Stimulated activated CD8-positive, alpha-beta memory T cell treated with anti-CD3 and anti-CD28 coated beads, Interleukin-12 subunit alpha, Interleukin-12 subunit beta, amount 100 ng/mL, for 4 hours (primary cell): ENCODE measurements at regions not wholly inside any gene's neighbourhood (a gene's known extent, or its start where the extent isn't known, plus 50 kb on each side); places are given as distances from the start of the nearest gene placed in this dataset.
"Not testable (repeated sequence)": the region's sequence is repeated elsewhere in the genome, so short reads cannot be mapped to it uniquely, and the experiment has no call there.

Experiments used
- DNase-seq: peaks from one replicate; pipeline ENCODE4 v3.0.0-alpha.2; 2020; ENCODE audit warnings: low read depth

- DNase-seq = no peak
Measured at GRCh38 chr5:99589424-99589823, 660.6 kb upstream of the CHD1 start.

- no peak for DNase-seq
Measured at GRCh38 chr5:99587983-99588382, 659.2 kb upstream of the CHD1 start.

GRCh38 chr5:99586878-99587277 lies 658.1 kb upstream of the CHD1 start:
- no peak for DNase-seq

- DNase-seq = not testable (repeated sequence)
Measured at GRCh38 chr5:99581204-99581603, 652.4 kb upstream of the CHD1 start.

GRCh38 chr5:99562937-99563627 lies 634.3 kb upstream of the CHD1 start:
- not testable (repeated sequence) for DNase-seq

GRCh38 chr5:99553211-99553810 lies 624.5 kb upstream of the CHD1 start:
- no peak for DNase-seq

- DNase-seq = no peak
Measured at GRCh38 chr5:99544356-99544755, 615.5 kb upstream of the CHD1 start.

GRCh38 chr5:99543841-99544240 lies 615.0 kb upstream of the CHD1 start:
- DNase-seq = no peak

- not testable (repeated sequence) for DNase-seq
Measured at GRCh38 chr5:99534241-99534640, 605.4 kb upstream of the CHD1 start.

GRCh38 chr5:99521666-99522065 lies 592.9 kb upstream of the CHD1 start:
- DNase-seq = not testable (repeated sequence)

- DNase-seq = not testable (repeated sequence)
Measured at GRCh38 chr5:99515864-99516490, 587.2 kb upstream of the CHD1 start.

- not testable (repeated sequence) for DNase-seq
Measured at GRCh38 chr5:99510237-99510866, 581.5 kb upstream of the CHD1 start.

- DNase-seq = not testable (repeated sequence)
Measured at GRCh38 chr5:99509064-99509463, 580.3 kb upstream of the CHD1 start.

- not testable (repeated sequence) for DNase-seq
Measured at GRCh38 chr5:99495456-99495855, 566.6 kb upstream of the CHD1 start.

GRCh38 chr5:99478450-99478849 lies 549.6 kb upstream of the CHD1 start:
- not testable (repeated sequence) for DNase-seq

- not testable (repeated sequence) for DNase-seq
Measured at GRCh38 chr5:99473328-99473727, 544.5 kb upstream of the CHD1 start.

- DNase-seq = not testable (repeated sequence)
Measured at GRCh38 chr5:99471726-99472125, 542.9 kb upstream of the CHD1 start.

- DNase-seq = not testable (repeated sequence)
Measured at GRCh38 chr5:99471178-99471577, 542.4 kb upstream of the CHD1 start.

GRCh38 chr5:99470636-99471035 lies 541.8 kb upstream of the CHD1 start:
- not testable (repeated sequence) for DNase-seq

GRCh38 chr5:99460701-99461100 lies 531.9 kb upstream of the CHD1 start:
- no peak for DNase-seq

- DNase-seq = no peak
Measured at GRCh38 chr5:99453196-99453595, 524.4 kb upstream of the CHD1 start.

- no peak for DNase-seq
Measured at GRCh38 chr5:99449786-99450185, 521.0 kb upstream of the CHD1 start.

GRCh38 chr5:99445805-99446204 lies 517.0 kb upstream of the CHD1 start:
- DNase-seq = no peak
